K562 (cell line): ENCODE measurements at regions not wholly inside any gene's neighbourhood (a gene's known extent, or its start where the extent isn't known, plus 50 kb on each side); places are given as distances from the start of the nearest gene placed in this dataset.

Experiments
- EGR1 ChIP-seq: fragments of 450-650 bp; conservative IDR thresholded peaks from 2 replicates; pipeline ENCODE4 v1.6.1; 2017; ENCODE audit warnings: mild to moderate bottlenecking
- FOXP1 ChIP-seq: sonication (generic); formaldehyde crosslinking; IDR thresholded peaks from 2 replicates; pipeline ENCODE4 v1.8.0; 2022; ENCODE audit warnings: mild to moderate bottlenecking, missing genetic modification reagents
- HOXB6 ChIP-seq: fragments of 250-450 bp; sonication (Bioruptor Pico); IDR thresholded peaks from 2 replicates; pipeline ENCODE4 v1.5.1; 2022; ENCODE audit warnings: mild to moderate bottlenecking, borderline replicate concordance
- MAFG ChIP-seq: fragments of 450-650 bp; conservative IDR thresholded peaks from 2 replicates; pipeline ENCODE4 v1.6.1; 2016; ENCODE audit warnings: missing genetic modification characterization, missing compliant biosample characterization
- PTTG1 ChIP-seq: fragments of 450-650 bp; IDR thresholded peaks from 2 replicates; pipeline ENCODE4 v1.6.1; 2016; ENCODE audit warnings: low read depth, mild to moderate bottlenecking, missing genetic modification characterization, missing compliant biosample characterization
- SPI1 ChIP-seq: IDR thresholded peaks from 2 replicates; pipeline ENCODE4 v1.6.1; 2011; ENCODE audit warnings: low read depth, low read length, control low read depth, borderline replicate concordance
- ZNF445 ChIP-seq: fragments of 250-450 bp; sonication (Bioruptor Pico); IDR thresholded peaks from 2 replicates; pipeline ENCODE4 v1.4.0; 2020; ENCODE audit warnings: low read depth, mild to moderate bottlenecking, moderate library complexity
- ZNF583 ChIP-seq: fragments of 250-450 bp; sonication (Bioruptor Pico); IDR thresholded peaks from 2 replicates; pipeline ENCODE4 v1.4.0; 2020
- TF ChIP-seq, protein P1 (sequence below): fragments of 450-650 bp; IDR thresholded peaks from 2 replicates; pipeline ENCODE4 v1.6.1; 2016; ENCODE audit warnings: low read depth
- TF ChIP-seq, protein P2 (sequence below), 2 experiments: fragments of 450-650 bp; formaldehyde crosslinking in 1 of 2; IDR thresholded peaks; 2 replicates each; pipeline versions ENCODE4 v1.4.0 to v1.6.1; 2014 to 2020; ENCODE audit warnings: mild to moderate bottlenecking in 2 of 2, borderline replicate concordance in 1 of 2, low read depth in 1 of 2
- TF ChIP-seq, protein P3 (sequence below): fragments of 250-450 bp; sonication (Bioruptor Pico); IDR thresholded peaks from 2 replicates; pipeline ENCODE4 v1.8.0; 2021; ENCODE audit warnings: moderate library complexity, mild to moderate bottlenecking, inconsistent platforms

DNA sequence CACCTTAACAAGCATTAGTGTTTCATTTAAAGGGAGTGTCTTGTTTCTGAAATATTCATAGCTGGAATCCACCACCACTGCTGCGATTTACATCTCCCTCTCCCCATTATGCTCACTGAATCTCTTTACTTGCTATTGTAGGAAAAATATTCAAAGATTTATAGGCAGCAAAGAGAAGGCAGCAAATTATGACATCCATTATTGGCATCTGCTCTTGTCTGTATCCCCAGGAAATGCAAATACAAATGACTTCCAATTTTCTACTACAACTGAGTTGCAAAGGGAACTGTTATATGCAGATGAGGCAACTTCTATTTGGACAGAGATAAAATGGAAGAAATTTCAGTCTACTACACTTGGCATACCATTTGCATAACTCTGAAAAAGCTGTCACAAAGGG, 88.4 kb upstream of the PRKD1 start (continued):
- TF ChIP-seq, protein P1, sequence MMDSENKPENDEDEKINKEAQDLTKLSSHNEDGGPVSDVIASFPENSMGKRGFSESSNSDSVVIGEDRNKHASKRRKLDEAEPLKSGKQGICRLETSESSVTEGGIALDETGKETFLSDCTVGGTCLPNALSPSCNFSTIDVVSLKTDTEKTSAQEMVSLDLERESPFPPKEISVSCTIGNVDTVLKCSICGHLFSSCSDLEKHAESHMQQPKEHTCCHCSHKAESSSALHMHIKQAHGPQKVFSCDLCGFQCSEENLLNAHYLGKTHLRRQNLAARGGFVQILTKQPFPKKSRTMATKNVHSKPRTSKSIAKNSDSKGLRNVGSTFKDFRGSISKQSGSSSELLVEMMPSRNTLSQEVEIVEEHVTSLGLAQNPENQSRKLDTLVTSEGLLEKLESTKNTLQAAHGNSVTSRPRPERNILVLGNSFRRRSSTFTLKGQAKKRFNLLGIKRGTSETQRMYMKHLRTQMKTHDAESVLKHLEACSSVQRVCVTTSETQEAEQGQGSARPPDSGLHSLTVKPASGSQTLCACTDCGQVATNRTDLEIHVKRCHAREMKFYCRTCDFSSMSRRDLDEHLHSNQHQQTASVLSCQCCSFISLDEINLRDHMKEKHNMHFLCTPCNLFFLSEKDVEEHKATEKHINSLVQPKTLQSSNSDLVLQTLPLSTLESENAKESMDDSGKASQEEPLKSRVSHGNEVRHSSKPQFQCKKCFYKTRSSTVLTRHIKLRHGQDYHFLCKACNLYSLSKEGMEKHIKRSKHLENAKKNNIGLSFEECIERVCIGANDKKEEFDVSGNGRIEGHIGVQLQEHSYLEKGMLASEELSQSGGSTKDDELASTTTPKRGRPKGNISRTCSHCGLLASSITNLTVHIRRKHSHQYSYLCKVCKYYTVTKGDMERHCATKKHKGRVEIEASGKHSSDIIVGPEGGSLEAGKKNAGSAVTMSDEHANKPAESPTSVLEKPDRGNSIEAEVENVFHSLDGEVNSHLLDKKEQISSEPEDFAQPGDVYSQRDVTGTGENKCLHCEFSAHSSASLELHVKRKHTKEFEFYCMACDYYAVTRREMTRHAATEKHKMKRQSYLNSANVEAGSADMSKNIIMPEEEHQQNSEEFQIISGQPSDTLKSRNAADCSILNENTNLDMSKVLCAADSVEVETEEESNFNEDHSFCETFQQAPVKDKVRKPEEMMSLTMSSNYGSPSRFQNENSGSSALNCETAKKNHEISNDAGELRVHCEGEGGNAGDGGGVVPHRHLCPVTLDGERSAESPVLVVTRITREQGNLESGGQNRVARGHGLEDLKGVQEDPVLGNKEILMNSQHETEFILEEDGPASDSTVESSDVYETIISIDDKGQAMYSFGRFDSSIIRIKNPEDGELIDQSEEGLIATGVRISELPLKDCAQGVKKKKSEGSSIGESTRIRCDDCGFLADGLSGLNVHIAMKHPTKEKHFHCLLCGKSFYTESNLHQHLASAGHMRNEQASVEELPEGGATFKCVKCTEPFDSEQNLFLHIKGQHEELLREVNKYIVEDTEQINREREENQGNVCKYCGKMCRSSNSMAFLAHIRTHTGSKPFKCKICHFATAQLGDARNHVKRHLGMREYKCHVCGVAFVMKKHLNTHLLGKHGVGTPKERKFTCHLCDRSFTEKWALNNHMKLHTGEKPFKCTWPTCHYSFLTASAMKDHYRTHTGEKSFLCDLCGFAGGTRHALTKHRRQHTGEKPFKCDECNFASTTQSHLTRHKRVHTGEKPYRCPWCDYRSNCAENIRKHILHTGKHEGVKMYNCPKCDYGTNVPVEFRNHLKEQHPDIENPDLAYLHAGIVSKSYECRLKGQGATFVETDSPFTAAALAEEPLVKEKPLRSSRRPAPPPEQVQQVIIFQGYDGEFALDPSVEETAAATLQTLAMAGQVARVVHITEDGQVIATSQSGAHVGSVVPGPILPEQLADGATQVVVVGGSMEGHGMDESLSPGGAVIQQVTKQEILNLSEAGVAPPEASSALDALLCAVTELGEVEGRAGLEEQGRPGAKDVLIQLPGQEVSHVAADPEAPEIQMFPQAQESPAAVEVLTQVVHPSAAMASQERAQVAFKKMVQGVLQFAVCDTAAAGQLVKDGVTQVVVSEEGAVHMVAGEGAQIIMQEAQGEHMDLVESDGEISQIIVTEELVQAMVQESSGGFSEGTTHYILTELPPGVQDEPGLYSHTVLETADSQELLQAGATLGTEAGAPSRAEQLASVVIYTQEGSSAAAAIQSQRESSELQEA, result no peak
- TF ChIP-seq PTTG1 (no peak), HOXB6 (CRISPR knock-in tag) (no peak), ZNF583 (CRISPR knock-in tag) (no peak), ZNF445 (CRISPR knock-in tag) (no peak), EGR1 (no peak), SPI1 (no peak), MAFG (tag) (no peak), FOXP1 (CRISPR knock-in tag) (no peak)
- TF ChIP-seq, protein P2, sequence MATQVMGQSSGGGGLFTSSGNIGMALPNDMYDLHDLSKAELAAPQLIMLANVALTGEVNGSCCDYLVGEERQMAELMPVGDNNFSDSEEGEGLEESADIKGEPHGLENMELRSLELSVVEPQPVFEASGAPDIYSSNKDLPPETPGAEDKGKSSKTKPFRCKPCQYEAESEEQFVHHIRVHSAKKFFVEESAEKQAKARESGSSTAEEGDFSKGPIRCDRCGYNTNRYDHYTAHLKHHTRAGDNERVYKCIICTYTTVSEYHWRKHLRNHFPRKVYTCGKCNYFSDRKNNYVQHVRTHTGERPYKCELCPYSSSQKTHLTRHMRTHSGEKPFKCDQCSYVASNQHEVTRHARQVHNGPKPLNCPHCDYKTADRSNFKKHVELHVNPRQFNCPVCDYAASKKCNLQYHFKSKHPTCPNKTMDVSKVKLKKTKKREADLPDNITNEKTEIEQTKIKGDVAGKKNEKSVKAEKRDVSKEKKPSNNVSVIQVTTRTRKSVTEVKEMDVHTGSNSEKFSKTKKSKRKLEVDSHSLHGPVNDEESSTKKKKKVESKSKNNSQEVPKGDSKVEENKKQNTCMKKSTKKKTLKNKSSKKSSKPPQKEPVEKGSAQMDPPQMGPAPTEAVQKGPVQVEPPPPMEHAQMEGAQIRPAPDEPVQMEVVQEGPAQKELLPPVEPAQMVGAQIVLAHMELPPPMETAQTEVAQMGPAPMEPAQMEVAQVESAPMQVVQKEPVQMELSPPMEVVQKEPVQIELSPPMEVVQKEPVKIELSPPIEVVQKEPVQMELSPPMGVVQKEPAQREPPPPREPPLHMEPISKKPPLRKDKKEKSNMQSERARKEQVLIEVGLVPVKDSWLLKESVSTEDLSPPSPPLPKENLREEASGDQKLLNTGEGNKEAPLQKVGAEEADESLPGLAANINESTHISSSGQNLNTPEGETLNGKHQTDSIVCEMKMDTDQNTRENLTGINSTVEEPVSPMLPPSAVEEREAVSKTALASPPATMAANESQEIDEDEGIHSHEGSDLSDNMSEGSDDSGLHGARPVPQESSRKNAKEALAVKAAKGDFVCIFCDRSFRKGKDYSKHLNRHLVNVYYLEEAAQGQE (IDR thresholded peaks at IDR 0.05; ENCODE audit: borderline replicate concordance), result no peak
- TF ChIP-seq, protein P2 (CRISPR knock-in tag; IDR thresholded peaks at IDR 0.05; ENCODE audit: low read depth), result no peak
- TF ChIP-seq, protein P3, sequence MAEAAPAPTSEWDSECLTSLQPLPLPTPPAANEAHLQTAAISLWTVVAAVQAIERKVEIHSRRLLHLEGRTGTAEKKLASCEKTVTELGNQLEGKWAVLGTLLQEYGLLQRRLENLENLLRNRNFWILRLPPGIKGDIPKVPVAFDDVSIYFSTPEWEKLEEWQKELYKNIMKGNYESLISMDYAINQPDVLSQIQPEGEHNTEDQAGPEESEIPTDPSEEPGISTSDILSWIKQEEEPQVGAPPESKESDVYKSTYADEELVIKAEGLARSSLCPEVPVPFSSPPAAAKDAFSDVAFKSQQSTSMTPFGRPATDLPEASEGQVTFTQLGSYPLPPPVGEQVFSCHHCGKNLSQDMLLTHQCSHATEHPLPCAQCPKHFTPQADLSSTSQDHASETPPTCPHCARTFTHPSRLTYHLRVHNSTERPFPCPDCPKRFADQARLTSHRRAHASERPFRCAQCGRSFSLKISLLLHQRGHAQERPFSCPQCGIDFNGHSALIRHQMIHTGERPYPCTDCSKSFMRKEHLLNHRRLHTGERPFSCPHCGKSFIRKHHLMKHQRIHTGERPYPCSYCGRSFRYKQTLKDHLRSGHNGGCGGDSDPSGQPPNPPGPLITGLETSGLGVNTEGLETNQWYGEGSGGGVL (CRISPR knock-in tag), result no peak
